ENCODE measurements at regions not wholly inside any gene's neighbourhood (a gene's known extent, or its start where the extent isn't known, plus 50 kb on each side); places are given as distances from the start of the nearest gene placed in this dataset.
A peak's percentile ranks its signal among the peaks of the same experiment; 100 is the strongest.

DNA sequence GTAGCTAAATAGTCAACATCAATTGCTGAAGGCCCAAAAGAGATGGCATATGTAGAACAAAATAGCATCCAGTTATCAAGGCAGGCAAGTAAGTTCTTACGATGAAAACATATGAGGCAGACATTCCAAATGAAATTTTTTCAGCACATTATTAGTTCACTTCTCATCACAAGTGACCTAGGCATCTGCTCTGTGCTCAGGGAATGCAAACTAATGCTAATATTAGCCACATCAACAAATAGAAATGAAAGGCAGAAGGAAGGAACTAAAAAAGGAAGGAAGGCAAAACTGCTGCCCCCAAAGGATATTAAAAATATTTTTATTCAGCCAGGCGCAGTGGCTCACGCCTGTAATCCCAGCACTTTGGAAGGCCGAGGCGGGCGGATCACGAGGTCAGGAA, 51.2 kb upstream of the ROCK1 start:
- no peak for DNase-seq

GRCh38 chr18:21163647-21164547, 52.3 kb upstream of the ROCK1 start:
- no peak for DNase-seq

GRCh38 chr18:21164548-21165095, 53.0 kb upstream of the ROCK1 start:
- no peak for DNase-seq

- no peak for DNase-seq
Measured at GRCh38 chr18:21167641-21168377, 56.2 kb upstream of the ROCK1 start.

DNA sequence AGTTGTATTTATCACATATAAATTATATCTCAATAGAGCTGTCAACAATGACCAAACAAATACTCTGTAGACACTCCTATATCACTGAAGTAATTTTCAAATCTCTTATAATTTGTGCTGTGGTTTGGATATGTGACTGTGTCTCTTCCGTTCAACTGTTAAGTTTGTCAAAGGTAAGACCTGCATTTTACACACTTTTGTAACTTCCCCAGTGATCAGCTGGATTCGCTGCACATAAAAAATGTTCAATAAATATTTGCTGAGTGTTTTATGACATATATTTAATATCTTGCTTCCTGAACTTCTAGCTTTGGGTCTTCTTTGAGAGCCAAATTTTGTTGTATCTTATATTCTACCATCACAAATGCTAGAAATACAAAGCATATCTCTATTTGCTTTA, 57.3 kb upstream of the ROCK1 start:
- DNase-seq: no peak

DNA sequence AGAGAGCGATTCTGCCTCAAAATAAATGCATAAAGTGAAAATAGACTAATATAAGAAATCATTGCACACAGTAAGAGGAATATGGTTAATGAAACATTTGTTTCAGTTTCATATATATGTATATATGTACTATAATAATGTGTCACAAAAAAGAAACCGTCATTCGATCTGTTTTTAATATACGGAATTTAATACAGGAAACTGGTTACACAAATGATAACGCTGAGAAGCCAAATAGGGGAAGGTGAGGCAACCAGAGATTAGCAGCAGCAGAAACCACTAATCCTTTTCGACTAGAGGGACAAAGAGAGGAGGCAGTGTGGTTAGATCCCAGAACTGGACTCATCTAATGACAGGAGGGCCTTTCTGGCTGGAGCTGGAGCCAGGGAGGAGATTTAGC, 64.2 kb upstream of the GREB1L start:
- DNase-seq: no peak

- DNase-seq: peak; percentile 27
Measured at GRCh38 chr18:21179590-21180220, 62.3 kb upstream of the GREB1L start.

GRCh38 chr18:21180588-21180987, 61.4 kb upstream of the GREB1L start:
- no peak for DNase-seq

- DNase-seq: no peak
Measured at GRCh38 chr18:21181766-21182165, 60.3 kb upstream of the GREB1L start.

DNA sequence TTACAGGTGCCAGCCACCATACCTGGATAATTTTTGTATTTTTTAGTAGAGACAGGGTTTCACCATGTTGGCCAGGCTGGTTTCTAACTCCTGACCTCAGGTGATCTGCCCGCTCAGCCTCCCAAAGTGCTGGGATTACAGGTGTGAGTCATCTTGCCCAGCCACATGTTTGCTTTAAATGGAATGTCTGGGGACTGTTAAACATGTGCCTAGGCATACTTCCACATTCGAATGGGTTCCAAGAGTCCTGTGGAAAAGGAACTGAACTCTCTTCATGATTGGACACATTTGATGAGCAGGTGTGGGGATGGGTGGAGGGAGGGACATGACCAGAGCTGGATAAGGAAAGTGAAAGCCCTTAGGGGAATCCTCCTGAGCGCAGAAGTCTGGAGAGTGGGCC, 58.4 kb upstream of the GREB1L start:
- DNase-seq: no peak

DNA sequence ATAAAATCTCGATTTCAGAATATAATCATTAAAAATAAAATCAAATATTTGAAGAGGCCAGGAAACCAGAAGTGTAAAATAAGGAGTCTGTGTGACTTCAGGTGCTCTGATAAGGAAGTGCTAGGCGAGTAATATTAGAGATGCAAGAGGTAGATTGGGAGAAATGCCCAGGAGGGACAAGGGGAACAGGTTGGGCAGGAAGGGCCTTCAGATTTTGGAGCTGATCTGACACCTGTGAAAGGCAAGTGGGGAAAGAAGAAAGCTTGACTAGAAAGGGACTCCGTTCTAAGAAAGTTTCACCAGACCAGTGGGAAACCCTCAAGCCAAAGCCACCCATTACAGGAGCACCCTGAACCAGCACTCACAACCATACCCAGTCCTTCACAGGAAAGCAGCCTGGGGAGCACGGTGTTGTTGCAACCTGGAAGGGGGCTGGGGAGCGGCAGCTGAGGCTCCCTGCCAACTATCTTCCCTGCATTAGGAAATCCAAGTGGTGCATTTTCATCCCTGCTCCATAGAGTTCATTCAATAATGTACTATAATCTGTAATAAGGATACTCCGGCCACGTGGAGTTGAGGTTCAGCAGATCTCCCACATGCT, 57.5 kb upstream of the GREB1L start:
- DNase-seq: no peak

DNA sequence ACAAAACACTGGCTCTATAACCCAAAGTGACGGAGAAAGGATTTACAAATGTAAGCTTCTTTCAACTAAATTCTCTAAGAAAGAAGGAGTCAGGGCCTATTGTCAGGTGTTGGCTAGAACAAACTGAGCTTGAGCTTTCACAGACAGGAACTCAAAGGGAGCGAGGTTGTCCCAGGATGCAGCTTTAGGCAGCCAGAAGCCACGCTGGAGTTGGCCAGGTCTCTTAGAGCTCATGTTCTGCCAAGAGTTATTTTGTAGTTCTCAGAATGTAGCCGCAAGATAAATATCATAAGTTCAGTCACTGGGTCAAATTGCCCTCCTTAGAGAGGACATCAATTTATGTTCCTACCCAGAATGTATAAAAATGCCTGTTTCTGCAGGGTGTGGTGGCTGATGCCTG, 54.1 kb upstream of the GREB1L start:
- DNase-seq: no peak

- DNase-seq: no peak
Measured at GRCh38 chr18:21191596-21192307, 50.3 kb upstream of the GREB1L start.

All from activated naive CD4-positive, alpha-beta T cell treated with anti-CD3 and anti-CD28 coated beads, Interleukin-2, amount 50 U/mL, for 16 hours (primary cell).